ENCODE measurements at regions not wholly inside any gene's neighbourhood (a gene's known extent, or its start where the extent isn't known, plus 50 kb on each side); places are given as distances from the start of the nearest gene placed in this dataset.

DNA sequence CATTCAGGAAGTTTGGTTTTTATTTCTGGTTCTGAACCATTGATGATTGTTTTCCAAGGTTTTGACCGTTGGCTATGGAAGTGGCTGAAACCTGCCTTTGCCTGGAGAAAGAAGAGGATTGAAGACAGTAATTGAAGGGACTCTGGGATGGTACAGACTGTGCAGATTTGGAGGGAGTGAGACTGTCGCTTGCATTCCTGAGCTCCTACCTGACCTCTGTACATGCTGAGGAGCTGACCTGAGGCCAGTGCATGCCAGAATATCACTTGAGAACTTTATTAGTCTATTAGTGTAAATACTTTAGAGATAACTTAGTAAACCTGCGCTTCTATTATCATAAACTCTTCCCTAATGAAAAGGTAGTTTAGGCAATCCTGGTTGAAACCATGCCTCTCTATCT lies 276.4 kb downstream of the IRS2 start:
- no peak for DNase-seq

DNA sequence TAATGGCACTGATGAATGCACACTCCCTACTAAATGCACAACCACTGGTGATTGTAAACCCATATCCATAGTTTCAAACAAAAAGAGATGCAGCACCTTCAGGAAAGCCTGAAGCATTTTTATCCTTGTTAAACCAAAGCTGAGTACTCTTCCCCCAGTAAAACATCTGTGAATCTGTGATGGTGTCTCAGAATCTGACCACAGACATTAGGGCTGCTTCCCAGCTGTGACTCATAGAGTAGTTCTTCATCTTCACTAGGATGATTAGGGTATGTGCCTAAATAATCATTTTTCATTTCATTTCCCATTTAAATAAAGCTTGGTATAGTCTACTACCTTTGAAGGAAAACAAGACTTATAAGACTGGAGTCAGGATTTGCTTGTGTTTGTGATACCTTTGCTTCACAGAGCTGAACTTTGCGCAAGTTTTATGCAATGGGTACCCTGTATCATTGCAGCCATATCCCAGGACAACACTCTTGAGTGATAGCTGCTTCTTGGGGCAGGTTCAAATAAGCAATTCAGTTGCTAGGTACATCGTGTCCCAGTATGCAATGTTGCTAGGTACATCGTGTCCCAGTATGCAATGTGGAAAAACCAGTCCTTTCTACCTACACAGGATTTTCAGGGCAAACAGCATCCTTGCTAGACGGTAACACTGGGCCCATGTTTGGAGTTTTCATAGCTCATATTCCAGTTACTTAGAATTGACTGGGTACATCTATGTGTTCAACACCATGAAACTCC lies 277.1 kb downstream of the IRS2 start:
- no peak for DNase-seq

DNA sequence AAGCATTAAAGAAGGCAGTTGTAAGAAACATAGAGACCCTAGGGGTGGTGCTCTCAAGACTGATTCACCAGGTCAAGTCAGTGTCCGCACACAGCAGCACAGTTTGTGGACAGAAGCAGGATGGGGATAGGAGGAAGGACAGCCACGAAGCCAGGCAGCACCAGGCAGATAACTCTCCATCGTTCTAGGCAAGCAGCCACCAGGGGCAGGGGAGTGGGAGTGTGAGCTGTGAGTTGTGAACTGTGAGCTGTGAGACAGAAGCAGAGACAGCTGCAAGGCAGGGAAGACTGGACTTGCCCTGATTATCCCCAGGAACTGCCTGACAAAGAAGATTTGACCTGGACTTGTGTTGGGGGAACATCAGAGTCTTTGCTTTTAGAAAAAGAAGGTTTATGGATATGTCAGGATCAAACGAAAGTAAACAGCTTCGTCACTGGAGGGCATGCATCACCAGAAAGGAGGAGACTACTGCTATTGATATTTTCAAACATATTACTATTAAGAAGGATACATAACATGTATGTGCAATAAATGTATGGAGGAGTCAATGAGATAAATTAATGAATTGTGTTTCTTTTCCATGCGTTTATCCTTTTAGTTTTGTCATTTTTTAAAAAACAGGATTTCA lies 286.1 kb downstream of the IRS2 start:
- DNase-seq: no peak

DNA sequence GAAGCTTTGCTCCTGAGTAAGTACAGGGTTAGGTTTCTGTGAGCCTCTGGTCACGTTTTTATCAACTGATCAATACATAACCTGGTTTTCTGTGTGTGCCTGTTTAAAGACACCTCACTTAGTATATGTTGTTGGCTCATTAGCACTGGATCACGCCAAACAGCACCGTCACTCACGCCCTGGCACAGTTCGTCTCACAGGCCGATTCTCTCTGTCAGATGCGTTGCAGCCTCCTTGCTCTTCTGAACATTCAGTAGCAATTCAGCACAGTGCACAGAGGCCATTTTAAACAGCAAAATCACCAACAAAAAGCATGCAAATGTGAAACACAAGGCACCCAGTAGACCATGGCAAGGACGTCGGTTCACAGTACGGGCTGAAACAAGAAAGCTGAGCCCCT lies 288.5 kb downstream of the IRS2 start:
- DNase-seq: no peak

DNA sequence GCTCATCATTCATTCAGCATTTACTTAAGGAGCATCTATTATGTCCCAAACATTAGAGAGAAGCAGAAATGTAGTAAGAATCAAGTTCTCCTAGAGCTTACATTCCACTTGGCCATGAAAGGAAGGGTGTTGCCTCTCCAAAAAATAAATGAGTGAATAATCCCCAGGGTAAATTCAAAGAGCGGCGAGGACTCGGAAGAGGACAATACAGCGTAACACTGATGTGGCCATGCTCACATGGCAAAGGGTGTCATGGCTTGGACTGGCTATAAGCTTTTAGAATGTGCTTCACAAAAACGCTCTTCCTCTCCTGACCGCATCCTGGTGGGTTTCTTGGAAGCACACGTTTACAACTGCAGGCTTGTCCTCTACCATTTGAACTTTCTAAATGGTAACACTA lies 290.2 kb downstream of the IRS2 start:
- no peak for DNase-seq

DNA sequence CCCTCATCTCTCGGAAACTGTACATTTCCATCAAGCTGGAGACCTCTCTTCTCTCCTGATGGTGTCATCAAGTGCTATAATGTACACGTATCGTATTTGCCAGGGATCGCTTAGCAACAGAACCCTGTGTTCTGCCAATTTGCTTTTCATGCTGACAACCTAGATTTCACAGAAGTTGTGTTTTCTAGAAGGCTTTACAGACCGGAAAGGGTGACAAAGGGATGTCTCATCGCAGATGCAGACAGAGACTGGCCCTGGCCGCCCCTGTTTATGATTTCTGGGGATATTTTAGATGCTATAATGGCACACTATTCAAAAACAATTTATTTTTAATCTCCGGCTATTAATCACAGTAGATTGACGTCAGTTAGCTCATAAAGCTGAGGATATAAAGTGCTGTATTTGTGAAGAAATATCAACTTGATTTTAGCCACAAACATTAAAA lies 291.4 kb downstream of the IRS2 start:
- DNase-seq: peak in 1 of 2 experiments; percentile 34

DNA sequence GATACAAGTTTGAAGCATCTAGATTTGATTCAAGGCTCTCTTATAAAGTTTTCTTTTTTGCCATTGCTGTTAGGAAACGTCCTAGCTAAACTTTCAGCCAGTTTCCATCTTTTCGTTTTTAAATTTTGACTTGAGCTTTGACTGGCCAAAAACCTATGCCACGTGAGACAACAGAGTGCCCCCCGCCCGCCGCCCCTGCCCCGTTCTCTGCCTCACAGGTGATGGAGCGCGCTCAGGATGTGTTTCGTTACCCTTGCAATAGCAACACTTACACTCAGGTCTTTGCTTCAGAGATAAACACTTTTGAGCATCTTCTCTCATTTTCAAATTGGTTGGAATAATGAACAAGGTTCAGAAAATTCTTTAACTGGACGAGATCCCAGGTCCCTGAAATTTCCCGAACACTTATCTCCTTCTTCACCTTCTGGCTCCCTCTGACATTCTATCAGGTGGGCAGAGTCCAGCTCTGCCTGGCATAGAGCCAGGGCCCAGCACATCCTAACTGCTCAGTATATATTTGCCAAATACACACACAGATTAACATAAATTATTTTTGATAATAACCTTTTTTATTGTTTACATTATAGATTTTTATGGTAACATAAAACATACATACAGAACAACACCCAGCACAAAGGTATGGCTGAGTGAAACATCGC lies 301.1 kb downstream of the IRS2 start:
- no peak for DNase-seq

DNA sequence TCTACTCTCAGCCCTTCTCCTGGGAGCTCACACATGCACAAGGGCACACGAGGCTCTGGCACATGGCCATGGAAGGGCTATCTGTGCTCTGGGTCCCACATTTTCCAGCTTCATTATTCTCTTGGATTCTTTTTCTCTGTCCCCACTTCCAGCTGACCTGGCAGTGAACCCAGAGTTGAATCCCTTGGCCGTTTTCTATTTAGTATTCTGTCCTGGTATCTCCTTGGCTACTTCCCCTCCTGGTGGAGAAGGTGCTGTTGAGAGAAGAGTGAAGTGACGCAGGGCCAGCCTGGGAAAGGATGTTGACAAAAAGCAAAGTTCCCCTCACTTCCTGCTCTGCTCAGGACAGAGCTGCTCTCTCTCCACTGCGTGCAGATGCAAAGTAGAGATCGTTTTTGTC lies 303.1 kb downstream of the IRS2 start:
- no peak for DNase-seq

DNA sequence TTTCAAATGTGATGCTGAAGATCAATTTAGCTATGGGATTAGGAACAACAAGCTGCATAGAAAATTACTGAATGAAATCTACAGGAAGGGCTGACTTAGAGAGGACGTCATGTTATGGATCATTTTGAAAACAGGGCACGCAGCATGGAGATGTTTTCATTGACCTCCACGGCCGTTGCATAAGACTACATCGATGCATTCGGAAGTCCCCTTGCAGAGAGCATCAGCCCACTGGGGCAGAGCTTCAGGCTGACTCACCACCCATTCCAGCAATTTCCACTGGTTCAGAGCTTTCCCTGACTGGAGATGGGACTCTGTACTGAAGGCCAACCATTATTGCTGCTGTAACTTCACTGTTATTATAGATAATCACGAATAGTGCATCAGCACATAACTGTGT lies 305.3 kb downstream of the IRS2 start:
- no peak for DNase-seq

DNA sequence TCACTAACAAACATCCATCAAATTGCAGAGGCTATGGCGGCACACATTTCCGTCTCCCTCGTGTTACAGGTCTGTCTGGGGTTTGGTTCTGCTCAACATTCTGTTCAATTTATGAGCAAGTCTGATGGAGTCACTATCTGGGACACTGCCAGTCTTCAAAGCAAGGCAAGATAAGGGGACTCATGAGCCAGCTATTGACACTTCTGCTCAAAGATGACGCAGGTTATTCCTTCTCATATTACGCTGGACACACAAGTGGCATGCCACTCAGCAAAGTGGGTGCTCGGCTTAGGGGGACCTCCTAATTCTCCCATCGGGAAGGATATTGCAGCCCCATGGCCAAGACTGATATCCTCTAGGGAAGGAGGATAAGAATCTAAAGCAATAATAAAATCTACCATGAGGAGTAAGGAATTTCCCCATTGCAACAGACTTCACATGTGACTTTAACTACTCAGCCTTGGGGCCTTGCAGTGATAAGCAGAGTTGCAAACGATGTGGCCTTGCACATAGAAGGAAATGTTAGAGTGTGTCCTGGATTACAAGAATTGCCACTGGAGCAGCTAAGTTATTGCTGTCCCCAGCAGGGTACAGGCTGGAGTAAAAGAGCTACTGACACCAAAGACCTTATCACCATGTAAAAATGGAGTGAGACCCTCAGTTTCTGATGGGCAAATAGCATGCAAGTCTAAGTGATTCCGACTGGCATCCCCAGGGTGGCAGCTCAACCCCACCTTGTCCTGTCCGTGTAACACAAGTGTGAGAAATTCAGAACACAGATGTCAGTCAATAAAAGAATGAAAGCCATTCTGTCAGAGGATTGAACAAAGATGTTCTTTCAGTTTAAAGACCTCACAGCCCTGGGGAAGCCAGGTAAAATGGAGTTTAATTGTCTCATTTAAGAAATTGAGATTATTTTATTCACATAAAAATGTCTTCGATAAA lies 306.1 kb downstream of the IRS2 start:
- DNase-seq: no peak

DNA sequence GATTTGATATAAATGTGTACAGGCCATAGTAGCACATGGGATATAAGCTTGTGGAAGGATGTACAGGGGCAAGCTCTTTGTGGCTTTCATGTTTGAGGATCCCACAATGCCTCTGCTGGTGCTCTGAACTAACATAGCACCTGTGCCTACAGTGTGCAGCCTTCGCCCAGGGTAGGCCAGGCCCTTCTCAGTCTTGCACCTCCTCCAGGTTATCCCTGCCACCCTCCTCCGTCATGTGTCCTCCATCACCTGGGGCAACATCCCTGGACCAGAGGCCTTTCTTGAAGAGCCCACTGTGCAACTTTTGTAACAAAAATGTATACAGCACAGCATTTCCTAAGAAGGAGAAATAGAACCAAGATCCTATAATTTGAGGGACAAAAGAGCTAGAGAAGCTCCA lies 306.8 kb downstream of the IRS2 start:
- DNase-seq: no peak

DNA sequence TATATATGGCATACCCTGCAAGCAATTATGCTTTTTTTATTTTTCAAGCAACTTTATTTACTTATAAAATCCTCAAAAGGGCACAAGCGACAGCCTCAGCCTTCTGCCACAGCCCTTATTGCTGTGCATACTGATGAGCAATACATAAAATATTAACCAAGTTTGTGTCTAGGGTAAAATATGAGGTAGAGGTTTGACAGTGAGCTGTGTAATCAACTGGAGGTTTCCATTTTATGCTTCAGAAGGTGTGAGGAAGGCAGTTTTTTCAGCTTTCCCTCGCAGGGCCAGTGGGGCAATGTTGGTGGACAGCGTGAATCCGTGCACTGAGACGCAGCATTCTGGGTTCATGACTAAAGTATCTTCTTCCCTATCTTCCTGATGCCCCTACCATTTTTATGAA lies 310.4 kb downstream of the IRS2 start:
- DNase-seq: no peak

DNA sequence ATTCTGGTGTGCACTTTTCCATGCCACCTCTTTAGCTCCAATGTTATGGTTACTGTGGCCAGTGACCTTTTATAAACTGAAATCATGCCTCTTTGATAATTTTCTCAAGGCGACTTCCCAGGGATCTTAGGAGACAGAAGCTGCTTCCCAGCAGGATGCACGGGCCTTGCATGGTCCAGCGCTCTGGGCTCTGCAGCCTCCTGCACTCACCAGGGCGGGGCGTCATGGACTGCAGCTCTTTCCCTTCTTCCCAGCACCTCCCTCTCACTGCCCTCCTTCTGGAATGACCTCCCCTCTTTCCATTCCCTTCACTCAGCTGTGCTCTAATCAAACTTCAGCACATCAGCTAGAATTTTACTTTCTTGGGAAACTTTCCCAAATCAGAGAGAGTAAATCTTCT lies 318.3 kb downstream of the IRS2 start:
- DNase-seq: no peak

DNA sequence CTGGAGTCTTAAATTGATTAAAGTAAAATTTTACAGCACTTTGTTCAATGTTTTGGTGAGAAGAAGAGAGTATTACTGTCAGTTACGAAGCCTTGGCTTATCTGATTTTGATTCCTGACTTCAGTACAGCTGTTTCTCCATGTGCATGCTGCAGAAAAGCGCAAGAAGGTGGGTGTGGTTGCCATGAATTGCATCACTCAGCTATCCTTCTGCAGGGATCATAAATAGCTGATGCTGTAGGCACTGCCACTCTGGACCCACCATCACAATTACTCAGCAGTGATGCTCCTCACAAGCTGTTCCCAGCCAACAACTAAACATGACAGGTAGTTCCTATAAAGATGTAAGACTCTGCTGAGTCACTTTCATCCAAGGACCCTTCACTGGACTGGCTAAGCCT lies 321.2 kb downstream of the IRS2 start:
- no peak for DNase-seq

DNA sequence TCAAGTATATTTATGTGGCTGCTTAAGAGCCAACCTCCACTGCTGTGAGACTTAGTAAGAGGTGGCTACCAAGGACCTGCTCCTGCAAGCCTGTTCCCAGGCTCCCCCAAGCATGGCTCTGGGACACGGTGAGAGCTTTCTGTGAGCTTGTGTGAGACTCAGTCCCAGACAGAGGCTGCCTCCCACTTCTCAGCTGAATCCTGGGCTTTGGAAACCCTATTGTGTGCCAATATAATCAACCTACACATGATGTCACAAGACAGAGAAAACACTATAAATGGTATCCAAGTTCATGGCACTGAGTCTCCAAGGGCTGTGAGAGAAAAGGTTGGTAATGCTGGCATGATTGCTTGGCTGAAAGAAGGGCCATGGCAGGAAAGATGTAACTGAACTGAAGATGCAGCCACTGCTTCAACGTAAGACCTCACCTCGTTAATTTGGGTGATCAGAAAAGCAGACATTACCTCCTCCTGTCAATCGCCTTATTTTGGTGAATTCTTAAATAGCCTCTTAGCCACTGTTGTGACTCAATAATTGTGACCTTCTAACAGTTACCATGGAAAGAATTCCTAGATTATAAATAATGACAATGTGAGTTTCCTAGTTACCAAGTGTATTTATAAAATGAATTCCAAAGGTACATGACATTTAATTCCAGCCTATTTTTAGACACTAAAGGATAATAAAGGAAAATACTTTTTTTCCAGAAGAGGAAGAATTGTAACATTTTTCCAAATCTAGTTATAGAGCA lies 332.0 kb downstream of the IRS2 start:
- DNase-seq: no peak

DNA sequence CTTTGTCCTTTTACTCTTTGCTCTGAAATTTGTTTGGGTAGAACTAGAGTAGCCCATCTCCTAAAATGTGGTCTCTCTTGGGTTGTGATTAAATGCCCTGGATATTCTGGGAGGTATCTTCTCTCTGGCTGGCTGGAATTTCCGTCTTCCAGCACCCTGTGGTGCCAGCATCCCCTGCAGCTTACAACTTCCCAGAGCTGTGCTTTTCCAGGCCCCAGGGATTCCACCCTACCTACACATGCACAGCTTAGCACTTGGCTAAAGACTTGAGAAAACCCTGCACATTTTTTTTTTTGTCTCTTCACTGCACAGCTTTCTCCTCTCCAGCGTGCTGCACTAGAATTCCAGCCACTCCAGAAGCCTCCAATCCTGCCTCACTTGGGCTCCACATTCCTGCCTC lies 334.7 kb downstream of the IRS2 start:
- DNase-seq: no peak

DNA sequence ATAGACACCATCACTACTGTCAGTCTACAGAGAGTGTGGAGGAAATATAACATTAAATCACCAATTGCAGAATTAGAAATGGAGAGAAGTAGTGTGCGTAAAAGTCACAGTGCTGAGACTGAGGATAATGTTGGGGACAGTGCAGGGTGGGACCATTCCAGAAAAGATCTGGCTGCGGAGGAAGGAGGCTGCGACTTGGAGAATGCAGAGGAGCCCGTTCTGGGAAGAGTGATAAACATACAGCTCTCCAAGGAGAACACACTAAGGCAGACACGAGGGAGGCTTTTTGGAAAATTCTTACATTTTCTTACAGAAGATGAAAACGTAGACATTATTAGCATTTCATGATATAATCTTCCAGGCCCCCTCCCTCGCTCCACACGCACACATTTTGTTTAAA lies 337.8 kb downstream of the IRS2 start:
- DNase-seq: no peak

DNA sequence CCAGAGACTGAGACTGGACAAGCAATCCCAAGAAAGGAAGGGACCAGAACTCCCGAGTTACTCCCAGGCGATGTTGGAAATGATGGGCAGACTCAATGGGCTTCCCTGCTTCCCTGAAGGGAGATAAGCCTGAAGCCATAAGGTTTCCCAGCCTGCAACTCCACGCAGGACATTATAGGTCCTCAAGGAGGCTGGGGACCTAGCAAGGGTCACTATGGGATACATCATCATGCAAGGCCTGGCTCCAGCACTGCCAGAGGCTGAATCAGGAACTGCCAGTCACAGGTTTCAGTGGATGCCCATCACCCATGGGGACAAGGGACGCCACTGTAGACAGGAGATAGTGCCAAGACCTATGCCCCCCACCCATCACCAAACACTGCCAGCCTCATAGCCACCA lies 338.7 kb downstream of the IRS2 start:
- DNase-seq: no peak

DNA sequence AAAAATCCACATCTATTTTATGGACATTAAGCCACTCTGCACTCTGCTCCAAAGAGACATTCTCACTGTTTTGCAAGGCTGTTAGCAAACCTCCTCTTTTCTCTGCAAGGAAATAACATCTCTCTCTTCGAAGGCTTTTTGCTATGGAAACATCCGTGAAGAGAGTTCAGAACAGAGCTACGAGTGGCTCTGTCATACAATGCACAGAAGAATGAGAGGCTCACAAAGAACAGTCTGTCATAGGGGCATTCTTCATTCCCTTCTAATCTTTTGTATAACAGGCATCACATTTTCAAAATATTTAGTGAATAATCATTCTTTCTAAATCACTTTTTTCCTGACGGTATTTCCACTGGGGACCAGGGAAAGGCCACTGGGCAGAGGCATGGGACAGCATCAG lies 346.1 kb downstream of the IRS2 start:
- no peak for DNase-seq

DNA sequence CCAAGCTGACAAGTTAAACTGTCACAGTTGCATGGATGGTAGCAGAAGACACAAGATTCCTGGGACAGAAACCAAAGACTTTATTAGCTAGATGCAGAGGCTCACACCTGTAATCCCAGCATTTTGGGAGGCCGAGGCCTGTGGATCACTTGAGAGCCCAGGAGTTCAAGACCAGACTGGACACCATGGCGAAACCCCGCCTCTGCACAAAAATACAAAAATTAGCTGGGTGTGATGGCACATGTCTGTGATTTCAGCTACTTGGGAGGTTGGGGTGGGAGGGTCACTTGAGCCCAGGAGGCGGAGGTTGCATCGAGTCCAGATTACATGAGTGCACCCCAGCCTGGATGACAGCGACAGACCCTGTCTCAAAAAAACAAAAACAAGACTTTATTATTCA lies 346.6 kb downstream of the IRS2 start:
- DNase-seq: no peak

DNA sequence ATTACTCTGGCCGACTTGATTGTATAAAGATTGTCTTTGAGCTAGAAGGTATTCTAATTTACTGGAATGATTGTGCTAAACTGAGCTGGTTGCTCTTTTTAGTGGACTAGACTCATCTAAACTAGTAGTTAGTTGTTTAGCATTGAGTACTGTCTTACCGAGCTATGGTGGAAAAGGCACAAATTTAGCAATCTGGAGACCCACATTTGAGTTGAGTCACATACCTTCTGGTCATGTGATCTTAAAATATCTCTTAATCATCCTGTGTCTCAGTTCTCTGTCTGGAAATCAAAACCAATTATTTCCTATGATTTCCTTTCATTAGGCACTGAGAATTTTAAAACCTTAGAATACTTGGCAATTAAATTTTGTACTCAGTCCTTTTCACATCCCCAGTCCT lies 349.5 kb downstream of the IRS2 start:
- DNase-seq: no peak

DNA sequence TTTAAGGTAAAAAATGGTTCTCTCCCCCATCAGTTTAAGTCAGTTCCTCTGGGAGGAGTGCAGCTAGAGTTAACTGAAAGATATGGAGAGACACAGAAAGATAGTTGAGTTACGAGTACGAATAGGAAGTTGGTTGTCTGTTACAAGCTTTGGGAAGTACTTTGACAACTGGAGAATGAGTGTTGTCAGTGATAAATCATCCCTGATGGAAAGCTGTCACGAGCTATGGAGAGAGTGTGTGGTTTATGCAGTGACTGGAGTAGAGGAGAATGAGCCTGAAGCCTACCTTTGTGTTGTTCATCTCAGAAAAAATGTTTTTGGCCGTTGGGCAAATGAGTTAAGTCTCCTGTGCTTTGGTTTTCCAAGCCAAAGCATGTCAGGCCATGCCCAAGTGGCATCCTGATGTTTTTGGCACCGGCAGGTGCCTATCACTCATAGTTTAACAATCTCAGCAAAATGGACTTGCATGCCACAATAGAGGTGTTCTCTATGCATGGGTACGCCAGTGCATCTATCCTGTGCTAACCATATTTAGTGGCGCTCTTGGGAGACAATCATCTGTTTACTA lies 350.2 kb downstream of the IRS2 start:
- DNase-seq: no peak

All from NCI-H2081 (cell line).